HL-60 (cell line): ENCODE measurements at regions not wholly inside any gene's neighbourhood (a gene's known extent, or its start where the extent isn't known, plus 50 kb on each side); places are given as distances from the start of the nearest gene placed in this dataset.

ENCODE experiments used
- DNase-seq, 2 experiments: peaks; one replicate each; pipeline ENCODE4 v3.0.0-alpha.2; 2010 to 2020; ENCODE audit warnings: low read depth in 1 of 2, low spot score in 1 of 2
- H3K27ac ChIP-seq: fragments of 250-450 bp; sonication (Bioruptor Pico); replicated peaks from 2 replicates; pipeline ENCODE4 v1.5.1; 2020; ENCODE audit warnings: mild to moderate bottlenecking, moderate library complexity
- H3K27me3 ChIP-seq: fragments of 250-450 bp; sonication (Bioruptor Pico); 2 replicates; pipeline ENCODE4 v1.5.1; 2021; ENCODE audit warnings: mild to moderate bottlenecking, moderate library complexity; ENCODE audit not compliant: insufficient read depth, poor library complexity, severe bottlenecking
- H3K4me3 ChIP-seq: replicated peaks from 2 replicates; pipeline ENCODE4 v1.5.1; 2011; ENCODE audit warnings: mild to moderate bottlenecking, control low read depth, low read length; ENCODE audit not compliant: insufficient read depth
- GABPA ChIP-seq: IDR thresholded peaks from 2 replicates; pipeline ENCODE4 v1.6.1; 2012; ENCODE audit warnings: low read depth
- POLR2AphosphoS5 ChIP-seq: IDR thresholded peaks from 2 replicates; pipeline ENCODE4 v1.6.1; 2012; ENCODE audit warnings: low read depth
- SPI1 ChIP-seq: IDR thresholded peaks from 2 replicates; pipeline ENCODE4 v1.6.1; 2012; ENCODE audit warnings: low read depth, mild to moderate bottlenecking, borderline replicate concordance
- TF ChIP-seq, protein P1 (sequence below): IDR thresholded peaks from 2 replicates; pipeline ENCODE4 v1.6.1; 2012; ENCODE audit warnings: low read depth; ENCODE audit not compliant: insufficient replicate concordance
- TF ChIP-seq, protein P2 (sequence below): IDR thresholded peaks from one replicate; pipeline ENCODE4 v1.5.1; 2011; ENCODE audit warnings: low read length, control low read depth, inconsistent platforms; ENCODE audit not compliant: insufficient read depth

DNA sequence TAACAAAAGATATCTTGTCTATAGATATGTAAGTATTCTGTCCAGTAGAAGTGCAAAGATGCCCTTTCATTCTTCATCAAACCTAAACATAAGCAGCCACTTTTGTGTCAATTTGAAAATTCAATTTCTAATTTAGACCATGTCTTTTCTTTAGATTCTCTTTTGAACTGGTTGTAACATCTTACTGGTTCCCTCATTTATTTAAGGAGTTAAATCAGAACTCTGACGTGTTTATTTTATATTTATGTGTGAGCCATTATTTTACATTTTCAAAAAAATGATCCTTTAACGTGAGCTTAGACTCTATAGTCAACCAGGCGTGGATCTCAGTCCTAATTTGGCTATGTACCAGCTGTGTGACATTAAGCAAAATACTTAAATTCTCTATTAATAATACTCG is 74.0 kb upstream of the PHYHIPL start:
- TF ChIP-seq SPI1 (no peak), GABPA (no peak), POLR2AphosphoS5 (no peak)
- TF ChIP-seq, protein P1, sequence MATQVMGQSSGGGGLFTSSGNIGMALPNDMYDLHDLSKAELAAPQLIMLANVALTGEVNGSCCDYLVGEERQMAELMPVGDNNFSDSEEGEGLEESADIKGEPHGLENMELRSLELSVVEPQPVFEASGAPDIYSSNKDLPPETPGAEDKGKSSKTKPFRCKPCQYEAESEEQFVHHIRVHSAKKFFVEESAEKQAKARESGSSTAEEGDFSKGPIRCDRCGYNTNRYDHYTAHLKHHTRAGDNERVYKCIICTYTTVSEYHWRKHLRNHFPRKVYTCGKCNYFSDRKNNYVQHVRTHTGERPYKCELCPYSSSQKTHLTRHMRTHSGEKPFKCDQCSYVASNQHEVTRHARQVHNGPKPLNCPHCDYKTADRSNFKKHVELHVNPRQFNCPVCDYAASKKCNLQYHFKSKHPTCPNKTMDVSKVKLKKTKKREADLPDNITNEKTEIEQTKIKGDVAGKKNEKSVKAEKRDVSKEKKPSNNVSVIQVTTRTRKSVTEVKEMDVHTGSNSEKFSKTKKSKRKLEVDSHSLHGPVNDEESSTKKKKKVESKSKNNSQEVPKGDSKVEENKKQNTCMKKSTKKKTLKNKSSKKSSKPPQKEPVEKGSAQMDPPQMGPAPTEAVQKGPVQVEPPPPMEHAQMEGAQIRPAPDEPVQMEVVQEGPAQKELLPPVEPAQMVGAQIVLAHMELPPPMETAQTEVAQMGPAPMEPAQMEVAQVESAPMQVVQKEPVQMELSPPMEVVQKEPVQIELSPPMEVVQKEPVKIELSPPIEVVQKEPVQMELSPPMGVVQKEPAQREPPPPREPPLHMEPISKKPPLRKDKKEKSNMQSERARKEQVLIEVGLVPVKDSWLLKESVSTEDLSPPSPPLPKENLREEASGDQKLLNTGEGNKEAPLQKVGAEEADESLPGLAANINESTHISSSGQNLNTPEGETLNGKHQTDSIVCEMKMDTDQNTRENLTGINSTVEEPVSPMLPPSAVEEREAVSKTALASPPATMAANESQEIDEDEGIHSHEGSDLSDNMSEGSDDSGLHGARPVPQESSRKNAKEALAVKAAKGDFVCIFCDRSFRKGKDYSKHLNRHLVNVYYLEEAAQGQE, result no peak
- TF ChIP-seq, protein P2, sequence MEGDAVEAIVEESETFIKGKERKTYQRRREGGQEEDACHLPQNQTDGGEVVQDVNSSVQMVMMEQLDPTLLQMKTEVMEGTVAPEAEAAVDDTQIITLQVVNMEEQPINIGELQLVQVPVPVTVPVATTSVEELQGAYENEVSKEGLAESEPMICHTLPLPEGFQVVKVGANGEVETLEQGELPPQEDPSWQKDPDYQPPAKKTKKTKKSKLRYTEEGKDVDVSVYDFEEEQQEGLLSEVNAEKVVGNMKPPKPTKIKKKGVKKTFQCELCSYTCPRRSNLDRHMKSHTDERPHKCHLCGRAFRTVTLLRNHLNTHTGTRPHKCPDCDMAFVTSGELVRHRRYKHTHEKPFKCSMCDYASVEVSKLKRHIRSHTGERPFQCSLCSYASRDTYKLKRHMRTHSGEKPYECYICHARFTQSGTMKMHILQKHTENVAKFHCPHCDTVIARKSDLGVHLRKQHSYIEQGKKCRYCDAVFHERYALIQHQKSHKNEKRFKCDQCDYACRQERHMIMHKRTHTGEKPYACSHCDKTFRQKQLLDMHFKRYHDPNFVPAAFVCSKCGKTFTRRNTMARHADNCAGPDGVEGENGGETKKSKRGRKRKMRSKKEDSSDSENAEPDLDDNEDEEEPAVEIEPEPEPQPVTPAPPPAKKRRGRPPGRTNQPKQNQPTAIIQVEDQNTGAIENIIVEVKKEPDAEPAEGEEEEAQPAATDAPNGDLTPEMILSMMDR, result no peak
- Histone ChIP-seq H3K27me3 (no peaks in the 10 kb centered on the region), H3K27ac (no peak overlapping the region), H3K4me3 (no peak overlapping the region)
- no peak for DNase-seq

DNA sequence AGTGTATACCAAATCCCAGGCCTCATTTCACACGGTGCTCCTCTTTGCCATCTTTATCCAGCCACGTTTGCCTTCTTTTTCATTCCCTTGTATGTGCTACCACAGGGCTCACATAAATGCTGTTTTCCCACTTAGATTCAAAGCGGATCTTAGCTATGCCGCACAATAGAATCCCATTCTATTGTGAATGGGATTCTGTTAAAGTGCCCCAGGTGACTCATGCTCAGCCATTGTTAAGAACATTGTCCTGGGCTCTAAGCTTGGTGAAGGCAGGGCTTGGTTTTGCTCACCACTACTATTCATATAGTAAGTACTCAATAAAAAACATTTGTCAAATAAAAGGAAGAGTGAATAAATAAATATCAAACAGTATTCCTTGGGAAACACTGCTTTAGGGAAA is 72.3 kb upstream of the PHYHIPL start:
- Histone ChIP-seq H3K27me3 (no peaks in the 10 kb centered on the region), H3K4me3 (no peak overlapping the region), H3K27ac (no peak overlapping the region)
- TF ChIP-seq, protein P1, result no peak
- TF ChIP-seq GABPA (no peak), POLR2AphosphoS5 (no peak), SPI1 (no peak)
- TF ChIP-seq, protein P2, result no peak
- DNase-seq, result no peak

DNA sequence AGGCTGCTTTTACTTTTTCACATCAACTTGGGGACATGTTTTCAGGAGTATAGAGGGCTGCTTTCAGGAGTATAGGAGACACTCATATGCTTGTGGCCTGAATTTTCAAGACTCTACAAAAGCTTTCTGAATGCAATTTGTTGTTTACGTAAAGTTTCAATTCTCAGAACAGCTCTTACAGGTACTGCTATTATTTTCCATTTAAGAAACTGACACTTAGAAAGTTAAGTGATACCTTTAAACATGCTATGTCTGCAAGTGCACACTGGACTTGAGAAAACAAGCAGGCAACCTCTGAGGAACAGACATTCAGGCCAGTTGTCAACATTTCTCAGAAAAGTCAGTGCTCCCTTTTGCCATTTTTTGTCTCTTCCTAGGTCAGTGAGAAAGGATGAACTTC is 70.0 kb upstream of the PHYHIPL start:
- H3K27ac ChIP-seq, result no peak overlapping the region
- H3K27me3 ChIP-seq, result no peaks in the 10 kb centered on the region
- no peak for DNase-seq
- TF ChIP-seq POLR2AphosphoS5 (no peak), GABPA (no peak), SPI1 (no peak)
- TF ChIP-seq, protein P2, result no peak
- TF ChIP-seq, protein P1, result no peak
- no peak overlapping the region for H3K4me3 ChIP-seq
